Amniotic epithelial cell (primary cell): ENCODE measurements at regions not wholly inside any gene's neighbourhood (a gene's known extent, or its start where the extent isn't known, plus 50 kb on each side); places are given as distances from the start of the nearest gene placed in this dataset.

Source experiments
- DNase-seq: peaks from one replicate; pipeline ENCODE4 v3.0.0-alpha.2; 2010; ENCODE audit warnings: low read depth

DNA sequence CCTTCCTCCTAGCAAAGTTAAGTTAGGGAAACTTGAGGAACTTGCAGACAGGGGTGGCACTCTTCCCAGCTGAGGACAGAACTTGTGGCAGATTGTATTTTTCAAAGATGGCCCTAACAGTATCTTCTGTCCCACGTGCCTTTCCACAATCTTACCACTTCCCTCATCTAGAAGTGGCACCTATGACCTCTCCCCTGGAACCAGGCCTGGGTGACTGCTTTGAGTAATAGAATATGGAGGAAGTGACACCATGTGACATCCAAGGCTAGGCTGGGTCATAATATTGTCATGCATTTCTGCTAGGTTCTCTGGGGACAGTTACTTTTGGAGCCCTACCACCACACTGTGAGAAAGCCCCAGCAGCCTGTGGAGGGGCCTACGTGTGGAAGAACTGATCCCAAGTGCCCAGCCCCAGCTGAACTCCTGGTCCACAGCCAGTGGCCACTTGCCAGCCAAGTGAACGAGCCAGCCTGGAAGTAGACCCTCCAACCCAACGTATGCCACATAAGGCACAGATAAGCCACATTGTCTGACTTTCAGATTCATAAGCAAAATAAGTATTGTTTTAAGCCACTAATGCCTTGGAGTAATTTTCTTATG, 193.7 kb downstream of the PTPN20 start:
- DNase-seq: no peak

DNA sequence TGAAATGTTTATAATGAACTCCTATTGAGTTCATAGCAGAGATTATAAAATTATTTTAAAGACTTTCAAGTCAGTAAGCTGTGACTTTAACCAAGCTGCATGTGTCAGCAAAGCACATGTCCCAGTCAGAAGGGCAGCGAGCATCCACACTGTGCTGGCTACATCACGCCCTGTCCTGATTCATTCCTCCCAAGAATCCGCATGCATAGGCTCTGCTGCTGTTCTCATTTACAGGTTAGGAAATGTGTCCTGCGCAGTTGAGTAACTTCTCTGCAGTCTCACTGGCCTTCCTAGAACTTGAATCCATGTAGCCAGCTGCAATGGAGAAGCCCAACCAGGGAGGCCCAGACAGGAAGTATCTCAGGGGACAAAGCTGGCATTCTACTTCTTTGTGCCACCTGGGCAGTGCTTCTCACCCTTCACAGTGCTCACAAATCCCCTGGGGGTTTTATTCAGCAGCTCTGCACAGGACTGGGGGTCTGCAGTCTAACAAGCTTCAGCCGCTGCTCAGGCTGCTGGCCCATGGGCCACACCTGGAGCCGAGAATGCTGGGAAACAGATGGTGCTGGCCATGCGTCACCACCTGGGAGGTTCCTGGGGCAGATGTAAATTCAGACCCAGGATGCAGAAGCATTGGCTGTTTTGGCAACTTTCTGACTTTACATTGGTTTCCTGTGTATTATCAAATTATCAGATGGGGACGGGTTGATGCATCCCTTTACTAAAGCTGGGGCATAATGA, 192.8 kb upstream of the GDF10 start:
- DNase-seq: peak; percentile 2

GRCh38 chr10:47109906-47110305, 190.1 kb upstream of the GDF10 start:
- no peak for DNase-seq

DNA sequence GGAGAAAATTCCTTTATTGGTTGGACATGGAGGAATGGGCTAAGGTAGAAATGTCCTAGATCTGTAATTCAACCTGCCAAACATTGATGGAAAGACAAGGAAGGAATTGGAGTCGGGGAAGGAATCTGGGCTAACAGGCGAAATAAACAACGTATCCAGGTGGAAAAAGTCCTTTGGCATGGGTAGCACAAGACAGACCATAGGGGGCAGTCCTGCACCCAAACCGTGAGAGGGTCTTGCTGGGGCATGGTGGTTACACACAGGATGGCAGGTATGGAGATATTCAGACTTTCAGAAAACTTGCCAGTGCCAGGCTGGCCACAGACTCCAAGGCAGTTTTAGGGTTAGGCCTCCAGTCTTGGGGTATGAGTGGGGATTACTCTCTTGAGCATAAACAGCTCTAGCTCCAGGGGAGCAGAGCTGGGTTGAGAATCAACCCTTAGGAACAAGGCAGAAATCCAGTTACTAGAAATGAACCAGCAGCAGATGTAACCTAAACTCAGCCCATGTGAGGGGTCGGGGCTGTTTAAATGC, 188.6 kb upstream of the GDF10 start:
- DNase-seq: no peak

DNA sequence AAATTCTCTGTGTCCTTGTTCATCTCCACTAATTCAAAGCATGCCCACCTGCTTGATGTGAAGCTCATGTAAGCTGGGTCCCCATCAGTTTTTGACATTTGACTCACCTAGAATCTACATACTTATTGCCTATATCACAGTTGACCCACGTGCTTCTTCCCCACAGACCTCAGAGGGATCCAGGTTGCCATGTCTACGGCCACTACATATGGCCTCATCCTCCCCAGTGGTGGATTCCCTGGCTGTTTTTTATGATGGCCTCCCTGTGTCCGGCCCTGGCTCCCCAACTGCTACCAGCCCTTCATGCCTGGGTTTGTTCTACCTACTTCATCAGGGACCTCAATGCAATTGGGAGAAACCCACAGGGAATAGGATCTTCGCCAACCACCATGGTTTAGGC, 187.4 kb upstream of the GDF10 start:
- no peak for DNase-seq

GRCh38 chr10:47113907-47114500, 186.0 kb upstream of the GDF10 start:
- DNase-seq: no peak

GRCh38 chr10:47114680-47115186, 185.3 kb upstream of the GDF10 start:
- DNase-seq: no peak

- DNase-seq: no peak
Observed at GRCh38 chr10:47115322-47115721, 184.7 kb upstream of the GDF10 start.

- peak; percentile 15 for DNase-seq
Observed at GRCh38 chr10:47116445-47116844, 183.6 kb upstream of the GDF10 start.

DNA sequence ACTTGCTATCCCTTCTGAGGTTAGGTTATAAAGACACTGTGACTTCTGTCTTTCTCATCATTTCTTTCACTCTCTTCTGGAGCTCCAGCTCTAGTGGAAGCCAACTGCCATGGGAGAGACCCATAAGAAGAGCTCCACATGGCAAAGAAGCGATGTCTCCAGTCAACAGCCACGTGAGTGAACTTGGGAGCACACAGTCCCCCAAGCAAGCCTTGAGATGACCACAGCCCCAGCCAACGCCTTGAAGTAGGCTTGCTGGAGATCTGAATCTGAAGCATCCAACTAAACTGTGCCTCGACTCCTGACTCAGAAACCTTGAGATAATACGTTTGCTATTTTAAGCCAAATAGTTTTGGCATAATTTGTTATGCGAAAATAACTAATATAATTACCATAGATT, 181.7 kb upstream of the GDF10 start:
- DNase-seq: no peak

- peak; percentile 23 for DNase-seq
Observed at GRCh38 chr10:47121336-47121735, 178.7 kb upstream of the GDF10 start.

DNA sequence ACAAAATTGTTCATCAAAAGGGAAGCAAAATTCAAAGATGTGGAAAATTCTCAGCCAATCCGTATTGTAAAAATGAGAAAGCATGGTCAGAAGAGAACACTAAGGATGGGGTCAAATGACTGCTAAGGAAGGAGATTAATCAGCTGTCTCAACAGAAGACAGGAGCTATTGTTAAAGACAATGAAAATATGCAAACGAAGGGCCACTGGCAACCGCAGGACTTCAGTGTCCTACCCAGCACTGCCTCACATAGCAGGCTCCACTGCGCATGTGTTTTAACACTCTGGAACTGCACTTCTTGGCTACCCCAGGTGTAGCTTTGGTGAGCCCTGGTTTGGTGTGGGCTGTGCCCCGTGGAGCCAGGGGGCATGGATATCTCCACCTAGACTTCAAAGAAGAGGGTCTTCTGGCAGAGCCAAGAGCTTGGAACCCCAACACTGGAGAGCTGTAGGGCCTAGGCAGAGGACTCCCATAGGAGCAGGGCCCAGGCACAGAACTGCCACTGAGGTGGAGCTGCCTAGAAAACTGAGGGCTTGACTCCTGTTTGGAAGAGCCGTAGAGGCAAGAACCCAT, 176.2 kb upstream of the GDF10 start:
- no peak for DNase-seq

- no peak for DNase-seq
Observed at GRCh38 chr10:47127188-47127785, 172.7 kb upstream of the GDF10 start.

DNA sequence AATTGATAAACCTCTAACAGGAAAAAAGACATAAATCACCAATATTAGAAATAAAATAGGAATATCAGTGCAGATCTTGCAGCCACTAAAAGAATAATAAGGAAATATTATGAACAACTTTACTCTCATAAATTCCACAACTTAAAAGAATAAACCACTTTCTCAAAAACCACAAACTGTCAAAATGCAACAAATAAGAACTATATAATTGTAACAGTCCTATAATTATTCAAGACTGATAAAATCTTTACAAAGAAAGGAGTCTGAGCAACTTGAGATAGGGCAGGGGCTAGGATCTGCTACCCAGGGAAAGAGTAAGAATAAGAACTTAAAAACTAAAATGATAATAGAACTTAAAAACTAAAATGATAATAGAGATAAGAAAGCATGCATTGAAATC, 169.5 kb upstream of the GDF10 start:
- DNase-seq: no peak

DNA sequence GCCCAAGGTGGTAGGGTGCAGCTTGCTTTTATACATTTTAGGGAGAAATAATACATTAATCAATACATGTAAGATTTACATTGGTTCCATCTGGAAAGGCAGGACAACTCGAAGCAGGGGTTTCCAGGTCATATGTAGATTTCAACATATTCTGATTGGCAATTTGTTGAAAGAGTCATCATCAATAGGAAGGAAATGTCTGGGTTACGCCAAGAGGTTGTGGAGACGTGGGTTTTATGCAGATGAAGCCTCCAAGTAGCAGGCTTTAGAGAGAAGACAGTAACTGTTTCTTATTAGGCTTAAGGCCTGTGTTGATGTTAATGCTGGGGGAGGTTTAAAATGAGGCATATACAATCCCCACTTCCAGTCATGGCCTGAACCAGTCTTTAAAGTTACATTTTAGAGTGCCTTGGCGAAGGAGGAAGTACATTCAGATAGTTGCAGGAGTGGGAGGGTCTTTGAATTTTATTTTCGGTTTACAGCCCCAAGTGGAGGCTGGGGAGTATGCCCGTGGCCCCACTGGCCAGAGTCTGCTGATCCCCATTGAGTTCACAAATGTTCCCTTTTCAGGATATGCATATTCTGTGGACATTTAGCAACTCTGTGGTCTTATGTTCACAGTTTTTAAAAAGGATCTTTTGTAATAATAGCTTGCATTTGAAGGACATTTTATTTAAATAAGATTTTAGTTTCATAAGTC, 166.0 kb upstream of the GDF10 start:
- DNase-seq: no peak

DNA sequence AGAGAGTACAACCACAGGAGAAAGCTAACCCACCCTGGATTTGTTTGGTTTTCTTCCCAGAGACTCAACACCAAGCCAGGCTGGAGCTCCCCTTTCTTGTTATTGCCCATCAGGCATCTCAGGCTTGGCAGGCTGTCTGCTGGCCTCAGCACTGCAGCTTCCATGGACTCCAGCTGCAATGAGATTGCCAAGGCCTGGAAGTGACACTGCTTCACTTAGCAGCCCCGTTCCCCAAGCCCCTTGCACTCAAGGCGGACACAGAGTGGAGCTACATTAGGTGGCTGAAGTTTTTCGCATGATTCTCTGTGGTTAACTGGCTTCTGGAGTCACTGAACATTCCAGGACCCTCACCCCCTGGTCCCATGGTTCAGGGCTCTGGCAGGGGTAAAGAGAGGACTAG, 163.1 kb upstream of the GDF10 start:
- no peak for DNase-seq

- peak; percentile 91 for DNase-seq
Observed at GRCh38 chr10:47137311-47137851, 162.6 kb upstream of the GDF10 start.

DNA sequence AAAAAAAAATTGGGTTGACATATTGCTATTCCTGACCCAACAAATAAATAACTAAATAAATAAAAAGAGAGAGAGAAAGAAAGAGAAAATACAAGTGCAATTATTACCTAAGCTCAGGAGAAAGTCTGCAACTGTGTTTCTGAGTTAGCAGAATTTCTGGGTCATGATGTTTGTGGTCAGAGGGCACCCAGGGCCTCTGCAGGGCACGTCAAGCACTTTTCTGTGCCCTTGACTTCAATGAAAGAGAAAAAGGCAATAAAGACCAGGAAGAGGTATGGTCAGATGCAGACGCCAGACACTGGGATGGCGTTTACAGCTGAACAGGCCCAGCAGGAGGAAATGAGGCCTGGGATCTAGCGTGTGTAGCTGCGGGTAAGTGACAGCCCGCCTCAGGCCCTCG, 160.9 kb upstream of the GDF10 start:
- DNase-seq: peak; percentile 50

DNA sequence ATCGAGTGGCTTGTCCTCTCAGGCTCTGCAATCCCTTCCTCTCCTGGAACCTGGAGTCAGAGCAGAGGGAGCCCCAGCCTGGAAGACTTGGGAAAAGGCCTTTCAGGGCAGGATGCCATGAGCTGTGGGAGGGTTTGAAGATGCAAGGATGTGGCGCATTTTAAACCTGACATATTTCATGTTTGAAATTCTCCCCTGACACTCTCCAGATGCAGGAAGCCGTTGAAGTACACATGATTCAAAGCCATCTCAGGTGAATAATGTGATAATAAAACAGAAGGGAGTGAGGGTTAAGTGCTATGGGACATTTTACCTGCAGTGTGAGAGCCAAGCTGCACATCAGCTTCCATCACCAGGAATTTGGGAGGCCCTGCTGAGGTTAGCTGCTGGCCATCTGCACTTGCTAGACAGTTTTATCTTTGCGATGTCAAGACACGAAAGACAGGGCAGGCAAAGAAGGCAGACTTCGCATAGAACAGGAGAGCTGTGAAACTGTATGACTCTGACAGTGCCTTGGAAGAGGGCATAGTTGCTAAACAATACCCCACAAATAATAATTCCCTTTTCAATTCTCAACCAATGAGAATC, 159.1 kb upstream of the GDF10 start:
- peak; percentile 80 for DNase-seq

- DNase-seq: no peak
Observed at GRCh38 chr10:47141349-47141748, 158.6 kb upstream of the GDF10 start.

DNA sequence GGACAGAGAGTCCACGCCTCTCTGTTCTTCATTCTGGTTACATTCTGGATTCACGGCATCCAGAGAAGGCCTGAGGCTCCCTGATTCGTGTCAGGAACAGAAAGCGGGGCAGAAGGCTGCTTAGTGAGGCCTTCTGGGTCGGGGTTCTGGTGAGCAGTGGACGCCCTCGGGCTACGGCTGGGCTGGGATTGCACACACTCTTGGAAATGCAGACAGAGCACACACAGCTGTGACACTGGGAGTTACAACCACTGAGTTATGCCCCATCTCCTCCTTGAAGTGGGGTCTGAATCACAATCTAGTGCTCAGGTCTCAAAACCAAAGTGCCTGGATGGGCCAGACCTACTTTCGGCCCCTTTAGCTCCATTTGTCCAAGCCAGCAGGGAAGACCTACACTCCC, 156.9 kb upstream of the GDF10 start:
- no peak for DNase-seq
